Skeletal muscle tissue (tissue), 3 donors: ENCODE measurements at regions not wholly inside any gene's neighbourhood (a gene's known extent, or its start where the extent isn't known, plus 50 kb on each side); places are given as distances from the start of the nearest gene placed in this dataset.

ENCODE experiments used
- H3K27ac ChIP-seq: one replicate; pipeline ENCODE4 v1.7.0; 2013; ENCODE audit warnings: mild to moderate bottlenecking, low read depth, low read length, inconsistent platforms
- H3K27me3 ChIP-seq, 3 donors: one replicate each; pipeline ENCODE4 v1.7.0; 2013; ENCODE audit warnings: low read length in 3 of 3; ENCODE audit not compliant: control insufficient read depth in 3 of 3, insufficient read depth in 3 of 3
- H3K36me3 ChIP-seq, 3 donors: one replicate each; pipeline ENCODE4 v1.7.0; 2013; ENCODE audit warnings: low read length in 3 of 3; ENCODE audit not compliant: control insufficient read depth in 3 of 3, insufficient read depth in 3 of 3
- H3K4me1 ChIP-seq, 3 donors: one replicate each; pipeline ENCODE4 v1.7.0; 2013; ENCODE audit warnings: low read length in 3 of 3, mild to moderate bottlenecking in 3 of 3; ENCODE audit not compliant: control insufficient read depth in 3 of 3, insufficient read depth in 3 of 3
- H3K4me3 ChIP-seq, 3 donors: one replicate each; pipeline ENCODE4 v1.7.0; 2013; ENCODE audit warnings: low read length in 3 of 3
- H3K9ac ChIP-seq, 3 donors: one replicate each; pipeline ENCODE4 v1.7.0; 2013; ENCODE audit warnings: low read length in 3 of 3, mild to moderate bottlenecking in 3 of 3, moderate library complexity in 2 of 3, low read depth in 1 of 3
- H3K9me3 ChIP-seq, 3 donors: one replicate each; pipeline ENCODE4 v1.7.0; 2013; ENCODE audit warnings: low read length in 3 of 3; ENCODE audit not compliant: control insufficient read depth in 3 of 3
- donor health status: Osteomylitis.

DNA sequence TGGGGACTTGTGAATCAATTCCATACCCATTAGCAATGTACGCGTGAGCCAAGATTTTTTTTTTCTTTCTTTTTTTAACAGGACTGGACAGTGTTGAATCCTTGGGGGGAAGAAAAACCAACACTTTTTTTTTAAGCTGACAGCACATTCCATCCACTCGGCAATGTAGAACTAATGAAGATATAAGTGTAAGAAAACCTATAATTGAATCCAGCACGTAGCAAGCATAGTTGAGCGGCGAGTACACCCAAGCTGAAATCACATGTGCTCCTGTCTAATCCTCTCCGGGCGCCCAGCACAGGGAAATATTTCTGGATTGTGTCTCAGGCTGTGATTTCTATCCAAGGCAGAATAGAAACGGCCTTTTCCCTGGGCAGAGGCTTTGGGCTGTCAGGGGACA, 118.2 kb downstream of the BOD1 start:
- H3K9me3 ChIP-seq = no peaks in the 10 kb centered on the region
- H3K4me1 ChIP-seq = peaks cover 52 to 63% (median 61%) of the 10 kb centered on the region in 3 donors
- no peaks in the 10 kb centered on the region for H3K27me3 ChIP-seq
- no peaks in the 10 kb centered on the region for H3K36me3 ChIP-seq
- H3K4me3 ChIP-seq = peak overlapping the region in 2 of 3 donors; percentile 2 to 40
- H3K9ac ChIP-seq = peak overlapping the region; percentile 44 to 86 (median 57)
- H3K27ac ChIP-seq = peak overlapping the region; percentile 89

DNA sequence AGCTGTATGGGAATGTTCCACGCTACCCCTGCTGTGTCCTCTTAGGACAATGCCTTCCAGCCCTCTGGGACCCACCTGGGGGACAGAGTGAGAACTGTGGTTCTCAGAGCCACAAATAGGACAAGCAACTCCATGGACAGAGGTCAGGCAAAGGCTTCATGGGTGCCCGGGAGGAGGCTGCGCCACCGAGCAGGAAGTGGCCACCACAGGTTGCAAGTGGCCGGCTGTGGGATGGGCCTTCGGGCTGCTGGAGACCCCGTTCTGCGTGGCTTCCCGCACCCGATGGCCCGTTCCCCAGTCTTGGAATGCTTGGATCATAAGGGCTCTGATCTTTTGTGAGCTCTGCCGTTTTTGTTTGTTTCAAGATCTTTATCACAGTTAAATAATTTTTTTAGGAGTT, 118.8 kb downstream of the BOD1 start:
- Histone ChIP-seq H3K27me3 (no peaks in the 10 kb centered on the region), H3K36me3 (no peaks in the 10 kb centered on the region), H3K4me1 (peaks cover 52 to 63% (median 61%) of the 10 kb centered on the region in 3 donors), H3K9ac (no peak overlapping the region), H3K9me3 (no peaks in the 10 kb centered on the region), H3K4me3 (peak overlapping the region in 1 of 3 donors; percentile 6), H3K27ac (peak overlapping the region; percentile 2)

DNA sequence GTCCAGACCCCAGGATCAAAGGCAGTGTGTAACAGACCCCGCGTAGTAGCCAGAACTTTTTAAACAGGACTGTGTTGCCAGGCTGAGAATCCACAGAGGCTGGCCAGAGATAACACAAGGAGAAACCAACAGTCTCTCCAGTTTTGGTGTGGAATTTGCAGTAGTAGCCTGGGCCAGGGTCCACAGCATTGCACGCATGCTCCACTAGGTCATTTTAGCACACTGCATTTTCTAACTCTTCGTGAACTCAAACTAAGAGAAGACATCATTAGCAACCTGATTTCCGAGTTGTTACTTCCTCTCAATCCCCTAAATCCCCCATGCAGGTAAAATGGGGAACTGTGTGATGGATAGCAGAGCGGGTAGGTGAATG, 119.6 kb downstream of the BOD1 start:
- no peaks in the 10 kb centered on the region for H3K36me3 ChIP-seq
- H3K9me3 ChIP-seq = no peaks in the 10 kb centered on the region
- H3K27ac ChIP-seq = no peak overlapping the region
- no peak overlapping the region for H3K9ac ChIP-seq
- peaks cover 52 to 59% (median 58%) of the 10 kb centered on the region in 3 donors for H3K4me1 ChIP-seq
- no peaks in the 10 kb centered on the region for H3K27me3 ChIP-seq
- H3K4me3 ChIP-seq = no peak overlapping the region

DNA sequence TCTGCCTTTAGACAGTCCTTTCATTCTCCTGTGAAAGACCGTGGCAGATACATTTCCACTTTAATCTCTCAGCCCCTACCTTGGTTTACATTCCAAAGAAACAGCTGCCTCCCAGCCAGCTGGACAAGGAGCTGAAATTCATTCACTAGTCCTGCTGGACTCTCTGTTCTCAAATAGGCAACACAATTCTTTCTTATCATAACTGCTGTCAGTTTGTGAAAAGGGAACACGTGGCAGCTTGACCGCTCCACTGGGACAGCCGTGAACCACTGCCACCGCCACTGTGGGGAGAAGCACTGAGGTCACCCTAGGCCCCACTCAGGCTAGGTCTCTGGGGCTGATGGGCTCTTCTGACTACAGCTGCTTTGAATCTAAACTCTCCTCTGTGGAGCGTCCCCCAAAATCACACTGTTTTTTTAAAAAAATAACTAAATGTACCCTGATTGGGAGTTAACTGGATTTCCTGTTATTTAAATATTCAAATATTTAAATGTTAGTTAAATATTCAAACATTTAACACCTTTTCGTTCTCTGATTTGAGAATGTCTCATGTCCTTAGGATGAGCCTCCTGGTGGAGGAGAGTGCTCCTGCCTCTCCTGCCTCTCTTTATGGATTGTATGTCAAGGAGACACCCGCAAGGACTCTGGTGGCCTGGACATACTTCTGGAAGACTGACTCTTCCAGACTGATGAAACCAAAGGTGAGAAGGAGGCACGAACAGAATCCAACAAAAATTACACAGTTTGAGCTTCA, 120.1 kb downstream of the BOD1 start:
- Histone ChIP-seq H3K4me1 (peaks cover 52 to 53% (median 52%) of the 10 kb centered on the region in 3 donors), H3K27ac (peak overlapping the region; percentile 71), H3K9me3 (no peaks in the 10 kb centered on the region), H3K9ac (peak overlapping the region in 2 of 3 donors; percentile 36 to 46), H3K36me3 (no peaks in the 10 kb centered on the region), H3K4me3 (no peak overlapping the region), H3K27me3 (no peaks in the 10 kb centered on the region)

DNA sequence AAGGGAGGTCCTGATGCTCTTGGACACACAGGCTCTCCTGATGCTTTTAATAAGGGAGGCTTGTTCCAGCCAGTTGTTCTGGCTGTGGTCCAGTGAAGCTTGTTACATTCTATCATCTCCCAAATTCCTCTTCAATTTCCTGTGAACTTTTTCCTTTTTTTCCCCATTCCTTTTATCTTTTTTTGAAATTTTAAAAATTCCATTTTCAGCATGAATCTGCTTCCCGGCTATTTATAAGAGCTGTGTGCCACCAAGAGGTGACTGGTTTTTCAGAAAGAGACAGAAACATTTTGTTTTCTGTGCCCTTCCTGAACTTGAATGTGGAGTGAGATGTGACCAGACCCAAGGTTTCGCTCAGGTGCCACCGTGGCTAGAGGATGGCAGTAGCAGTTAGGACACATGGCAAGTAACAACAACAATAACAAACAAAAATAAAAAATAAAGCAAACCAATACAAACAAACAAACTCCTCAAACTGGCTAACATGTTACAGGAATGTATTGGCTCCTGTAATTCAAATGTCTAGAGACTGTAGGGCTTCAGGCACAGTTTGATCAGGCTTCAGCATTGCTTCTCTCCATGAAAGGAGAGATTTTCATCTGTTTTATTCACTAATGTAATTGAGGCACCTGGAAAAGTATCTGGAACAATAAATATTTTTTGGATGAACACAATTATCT, 121.1 kb downstream of the BOD1 start:
- Histone ChIP-seq H3K9ac (no peak overlapping the region), H3K9me3 (no peaks in the 10 kb centered on the region), H3K4me1 (peaks cover 43 to 44% (median 44%) of the 10 kb centered on the region in 3 donors), H3K27ac (peak overlapping the region; percentile 71), H3K4me3 (no peak overlapping the region), H3K27me3 (no peaks in the 10 kb centered on the region), H3K36me3 (no peaks in the 10 kb centered on the region)

DNA sequence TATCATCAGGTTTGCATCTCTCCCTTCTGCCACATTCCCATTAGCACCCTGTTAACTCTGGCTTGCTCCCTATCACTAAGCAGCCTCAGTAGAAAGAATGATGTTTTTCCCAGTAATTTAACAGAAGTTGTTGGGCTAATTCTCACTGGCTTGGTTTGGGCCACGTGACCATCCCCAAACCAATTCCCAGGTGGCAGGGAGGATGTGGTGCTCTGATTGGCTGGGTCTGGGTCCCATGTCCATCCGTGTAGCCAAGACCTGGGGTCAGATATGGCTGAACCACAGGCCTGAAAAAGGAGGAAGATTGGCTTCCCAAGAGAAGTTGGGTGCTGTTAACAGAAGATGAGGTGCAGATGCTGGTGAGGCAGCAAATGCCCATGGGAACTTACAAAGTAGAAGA, 122.0 kb downstream of the BOD1 start:
- Histone ChIP-seq H3K9ac (no peak overlapping the region), H3K9me3 (no peaks in the 10 kb centered on the region), H3K27me3 (no peaks in the 10 kb centered on the region), H3K27ac (no peak overlapping the region), H3K4me3 (no peak overlapping the region), H3K36me3 (no peaks in the 10 kb centered on the region), H3K4me1 (peaks cover 33 to 35% (median 34%) of the 10 kb centered on the region in 3 donors)

DNA sequence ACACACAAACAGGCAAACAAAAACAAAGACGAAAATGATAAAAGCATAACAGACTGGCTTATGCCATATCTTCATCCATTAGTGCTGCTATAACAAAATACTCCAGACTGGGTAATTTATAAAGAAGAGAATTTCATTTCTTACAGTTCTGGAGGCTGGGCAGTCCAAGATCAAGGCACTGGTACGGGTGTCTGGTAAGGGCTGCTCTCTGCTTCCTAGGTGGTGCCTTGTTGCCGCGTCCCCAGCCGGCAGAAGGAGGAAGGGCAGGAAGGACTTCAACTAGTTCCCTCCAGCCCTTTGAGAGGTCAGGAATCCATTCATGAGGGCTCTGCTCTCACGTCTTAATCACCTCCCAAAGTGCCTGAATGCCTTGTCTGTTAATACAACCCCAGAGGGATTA, 122.6 kb downstream of the BOD1 start:
- Histone ChIP-seq H3K27ac (no peak overlapping the region), H3K27me3 (no peaks in the 10 kb centered on the region), H3K9me3 (no peaks in the 10 kb centered on the region), H3K9ac (no peak overlapping the region), H3K4me1 (peaks cover 27 to 29% (median 28%) of the 10 kb centered on the region in 3 donors), H3K36me3 (no peaks in the 10 kb centered on the region), H3K4me3 (no peak overlapping the region)

DNA sequence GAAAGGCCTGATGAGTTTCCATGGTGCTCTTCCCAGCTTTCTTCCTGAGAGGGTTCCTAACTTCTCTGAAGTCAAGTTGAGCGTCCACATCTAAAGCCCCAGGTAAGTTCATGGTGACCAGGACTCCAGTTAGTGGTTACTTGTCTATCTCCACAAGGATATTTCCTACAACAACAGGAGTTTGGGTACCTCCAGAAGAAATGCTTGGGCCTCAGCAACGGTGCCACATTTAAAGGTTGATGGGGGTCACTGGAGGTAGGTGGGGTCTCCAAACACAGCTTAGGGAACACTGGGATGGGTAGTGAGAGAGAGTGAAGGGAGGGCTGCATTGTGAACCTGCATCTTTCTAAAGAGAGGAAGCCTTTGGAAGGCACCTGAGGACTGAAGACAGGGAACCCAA, 123.4 kb downstream of the BOD1 start:
- no peaks in the 10 kb centered on the region for H3K36me3 ChIP-seq
- peaks cover 22 to 24% (median 23%) of the 10 kb centered on the region in 3 donors for H3K4me1 ChIP-seq
- H3K9ac ChIP-seq = no peak overlapping the region
- no peaks in the 10 kb centered on the region for H3K9me3 ChIP-seq
- H3K4me3 ChIP-seq = no peak overlapping the region
- no peaks in the 10 kb centered on the region for H3K27me3 ChIP-seq
- H3K27ac ChIP-seq = no peak overlapping the region

DNA sequence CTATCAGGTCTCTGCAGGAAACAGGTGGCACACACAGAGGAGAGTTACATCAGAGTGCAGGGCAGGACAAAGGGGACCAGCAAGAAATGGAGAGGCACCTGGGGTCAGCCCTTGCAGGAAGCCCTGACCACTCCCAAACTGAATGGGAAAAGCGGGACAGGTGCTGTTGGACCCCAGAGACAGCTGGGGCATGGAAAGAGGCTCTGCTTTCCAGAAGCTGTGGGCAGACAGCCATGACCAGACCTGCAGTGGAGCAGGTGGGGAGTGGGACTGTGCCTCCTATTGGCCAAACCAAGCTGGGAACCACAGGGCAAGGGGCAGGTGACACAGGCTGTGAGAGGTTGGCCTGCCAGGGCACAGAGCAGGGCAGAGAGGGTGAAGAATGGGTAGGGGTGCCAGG, 125.8 kb downstream of the BOD1 start:
- Histone ChIP-seq H3K4me1 (peaks cover 1 to 3% (median 2%) of the 10 kb centered on the region in 3 donors), H3K27ac (no peak overlapping the region), H3K27me3 (no peaks in the 10 kb centered on the region), H3K4me3 (no peak overlapping the region), H3K9me3 (no peaks in the 10 kb centered on the region), H3K9ac (no peak overlapping the region), H3K36me3 (no peaks in the 10 kb centered on the region)

DNA sequence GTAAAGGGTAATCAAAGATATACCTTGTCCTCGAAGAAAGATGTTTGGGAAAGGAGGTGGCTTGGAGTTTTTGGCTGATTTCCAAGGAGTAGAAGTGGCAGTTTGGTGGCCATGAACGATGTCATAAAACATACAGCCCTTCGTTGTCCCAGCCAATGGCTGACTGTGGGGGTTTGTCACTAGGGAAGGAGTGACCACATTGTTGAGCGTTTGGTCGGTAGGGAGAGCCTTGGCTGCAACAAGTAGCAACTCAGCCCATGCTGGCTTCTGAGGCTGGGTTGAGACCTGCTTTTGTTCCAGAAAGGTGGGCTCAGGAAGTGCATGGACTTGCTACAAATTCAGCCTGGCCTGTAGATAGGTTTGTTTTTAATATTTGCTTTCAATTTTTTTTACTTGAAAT, 128.3 kb downstream of the BOD1 start:
- no peaks in the 10 kb centered on the region for H3K36me3 ChIP-seq
- H3K27me3 ChIP-seq = no peaks in the 10 kb centered on the region
- no peak overlapping the region for H3K27ac ChIP-seq
- no peaks in the 10 kb centered on the region for H3K4me1 ChIP-seq
- H3K4me3 ChIP-seq = no peak overlapping the region
- H3K9ac ChIP-seq = no peak overlapping the region
- no peaks in the 10 kb centered on the region for H3K9me3 ChIP-seq
